PC-3 (cell line): ENCODE measurements at regions not wholly inside any gene's neighbourhood (a gene's known extent, or its start where the extent isn't known, plus 50 kb on each side); places are given as distances from the start of the nearest gene placed in this dataset.
"Not testable (repeated sequence)": the region's sequence is repeated elsewhere in the genome, so short reads cannot be mapped to it uniquely, and the experiment has no call there.

Experiments used
- ATAC-seq: fragments of 200-7000 bp; cut with Tn5 transposase; 2 replicates; pipeline ENCODE4 v1.9.1; 2020; ENCODE audit warnings: mild to moderate bottlenecking, moderate library complexity
- BruUV-seq: library from RNA; stranded (reverse); fragments of 400-500 nt; replicated peaks from 2 replicates; lab custom pipeline; 2021; lab: Mats Ljungman, UMichigan
- CTCF ChIA-PET: fragments of 300-600 bp; sonication (Branson Sonifier 250); formaldehyde crosslinking; loops from one replicate; lab custom pipeline; 2022; ENCODE audit warnings: antibody characterized with exemption; lab: Charles Lee
- POLR2A ChIA-PET: fragments of 300-600 bp; sonication (Branson Sonifier 250); formaldehyde crosslinking; loops from one replicate; lab custom pipeline; 2022; ENCODE audit warnings: antibody characterized with exemption; ENCODE audit not compliant: unreplicated experiment; lab: Charles Lee
- DNase-seq: peaks from one replicate; pipeline ENCODE4 v3.0.0-alpha.2; 2015
- H2AFZ ChIP-seq: fragments of 300-600 bp; sonication (generic); 2 replicates; pipeline ENCODE4 v1.6.0; 2016; ENCODE audit warnings: antibody characterized with exemption, low read length
- H3F3A ChIP-seq: fragments of 300-600 bp; sonication (generic); one replicate; pipeline ENCODE4 v1.6.0; 2017; ENCODE audit warnings: antibody characterized with exemption, low read length, control low read depth, mild to moderate bottlenecking; ENCODE audit not compliant: unreplicated experiment
- H3K27ac ChIP-seq: fragments of 300-600 bp; sonication (generic); 2 replicates; pipeline ENCODE4 v1.5.1; 2016; ENCODE audit warnings: mild to moderate bottlenecking, low read length
- H3K27me3 ChIP-seq: fragments of 300-600 bp; sonication (generic); 2 replicates; pipeline ENCODE4 v1.6.1; 2016; ENCODE audit warnings: low read length, mixed read lengths
- H3K36me3 ChIP-seq: fragments of 300-600 bp; sonication (generic); 2 replicates; pipeline ENCODE4 v1.6.1; 2016; ENCODE audit warnings: low read depth, mixed run types, low read length, mixed read lengths
- H3K4me1 ChIP-seq: fragments of 300-600 bp; sonication (generic); 2 replicates; pipeline ENCODE4 v1.5.1; 2016; ENCODE audit warnings: low read length; ENCODE audit not compliant: insufficient read depth
- H3K4me2 ChIP-seq: fragments of 300-600 bp; sonication (generic); 2 replicates; pipeline ENCODE4 v1.6.0; 2016; ENCODE audit warnings: low read length
- H3K4me3 ChIP-seq: fragments of 300-600 bp; sonication (generic); 2 replicates; pipeline ENCODE4 v1.5.1; 2016; ENCODE audit warnings: mild to moderate bottlenecking, low read length, mixed read lengths
- H3K79me2 ChIP-seq: fragments of 300-600 bp; sonication (generic); 2 replicates; pipeline ENCODE4 v1.6.1; 2017; ENCODE audit warnings: low read length, mixed read lengths
- H3K9ac ChIP-seq: fragments of 300-600 bp; sonication (generic); 2 replicates; pipeline ENCODE4 v1.6.0; 2016; ENCODE audit warnings: mild to moderate bottlenecking, low read length
- H3K9me2 ChIP-seq: fragments of 300-600 bp; sonication (generic); replicated peaks from 2 replicates; pipeline ENCODE4 v1.6.1; 2016; ENCODE audit warnings: mixed run types, low read length, mixed read lengths
- H3K9me3 ChIP-seq: fragments of 300-600 bp; sonication (generic); 2 replicates; pipeline ENCODE4 v1.6.1; 2016; ENCODE audit warnings: low read length, mixed read lengths
- H4K20me1 ChIP-seq: fragments of 300-600 bp; sonication (generic); 2 replicates; pipeline ENCODE4 v1.6.1; 2016; ENCODE audit warnings: low read length, mixed read lengths
- EZH2 ChIP-seq: fragments of 300-600 bp; sonication (generic); IDR thresholded peaks from one replicate; pipeline ENCODE4 v1.6.1; 2017; ENCODE audit warnings: antibody characterized with exemption, mild to moderate bottlenecking, low read length; ENCODE audit not compliant: unreplicated experiment
- EZH2phosphoT487 ChIP-seq: fragments of 300-600 bp; sonication (generic); IDR thresholded peaks from 2 replicates; pipeline ENCODE4 v1.6.1; 2018; ENCODE audit warnings: mild to moderate bottlenecking, antibody characterized with exemption, low read length, borderline replicate concordance
- intact Hi-C: fragments of 100-400 bp; cut with micrococcal nuclease; formaldehyde crosslinking; loops from 2 replicates; pipeline ENCODE4 v1.9.0; 2023
- TF ChIP-seq, protein P1 (sequence below): fragments of 300-600 bp; sonication (generic); conservative IDR thresholded peaks from 2 replicates; pipeline ENCODE4 v1.5.1; 2017; ENCODE audit warnings: antibody characterized with exemption, low read depth, mild to moderate bottlenecking, low read length

- Histone ChIP-seq H3K36me3 (no peaks in the 10 kb centered on the region), H3F3A (no peaks in the 10 kb centered on the region), H3K79me2 (no peaks in the 10 kb centered on the region), H3K27ac (no peak overlapping the region), H3K9me3 (no peaks in the 10 kb centered on the region), H3K9me2 (no peaks in the 10 kb centered on the region), H3K9ac (no peak overlapping the region), H3K4me3 (no peak overlapping the region), H4K20me1 (no peaks in the 10 kb centered on the region), H2AFZ (no peak overlapping the region), H3K27me3 (no peaks in the 10 kb centered on the region), H3K4me2 (no peak overlapping the region), H3K4me1 (no peaks in the 10 kb centered on the region)
- ATAC-seq (no peak), DNase-seq (no peak)
- POLR2A ChIA-PET: no interaction called here
- intact Hi-C loops: no loop called here
- BruUV-seq: no TSS peak
- CTCF ChIA-PET: no interaction called here
- TF ChIP-seq EZH2: no peak
- no peak for TF ChIP-seq EZH2phosphoT487
- TF ChIP-seq, protein P1, sequence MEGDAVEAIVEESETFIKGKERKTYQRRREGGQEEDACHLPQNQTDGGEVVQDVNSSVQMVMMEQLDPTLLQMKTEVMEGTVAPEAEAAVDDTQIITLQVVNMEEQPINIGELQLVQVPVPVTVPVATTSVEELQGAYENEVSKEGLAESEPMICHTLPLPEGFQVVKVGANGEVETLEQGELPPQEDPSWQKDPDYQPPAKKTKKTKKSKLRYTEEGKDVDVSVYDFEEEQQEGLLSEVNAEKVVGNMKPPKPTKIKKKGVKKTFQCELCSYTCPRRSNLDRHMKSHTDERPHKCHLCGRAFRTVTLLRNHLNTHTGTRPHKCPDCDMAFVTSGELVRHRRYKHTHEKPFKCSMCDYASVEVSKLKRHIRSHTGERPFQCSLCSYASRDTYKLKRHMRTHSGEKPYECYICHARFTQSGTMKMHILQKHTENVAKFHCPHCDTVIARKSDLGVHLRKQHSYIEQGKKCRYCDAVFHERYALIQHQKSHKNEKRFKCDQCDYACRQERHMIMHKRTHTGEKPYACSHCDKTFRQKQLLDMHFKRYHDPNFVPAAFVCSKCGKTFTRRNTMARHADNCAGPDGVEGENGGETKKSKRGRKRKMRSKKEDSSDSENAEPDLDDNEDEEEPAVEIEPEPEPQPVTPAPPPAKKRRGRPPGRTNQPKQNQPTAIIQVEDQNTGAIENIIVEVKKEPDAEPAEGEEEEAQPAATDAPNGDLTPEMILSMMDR: no peak
Observed at GRCh38 chr6:112525749-112526148, 178.6 kb downstream of the RFPL4B start.

DNA sequence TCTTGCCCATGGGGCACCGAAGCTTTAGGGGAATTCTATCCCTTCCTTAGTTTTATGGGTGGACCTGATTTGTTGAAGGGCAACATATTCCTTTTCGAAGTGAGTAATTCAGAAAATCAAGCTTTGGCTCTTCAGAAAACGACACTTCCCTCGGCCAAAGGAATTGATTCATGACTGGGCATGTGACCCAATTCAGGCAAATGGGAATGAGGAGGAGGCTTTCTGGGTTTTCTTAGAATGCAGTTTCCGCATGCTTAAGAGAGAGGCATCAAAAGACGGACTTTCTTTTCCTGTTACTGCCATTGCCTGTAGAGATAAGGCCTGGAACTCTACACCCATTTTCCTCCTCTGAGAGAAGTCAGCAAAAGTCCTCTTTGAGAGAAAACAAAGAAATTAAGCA is 179.5 kb downstream of the RFPL4B start:
- POLR2A ChIA-PET: no interaction called here

GRCh38 chr6:112528306-112528705 is 181.2 kb downstream of the RFPL4B start:
- H4K20me1 ChIP-seq, CTCF ChIA-PET, BruUV-seq, H3F3A ChIP-seq, H3K4me1 ChIP-seq, H3K27ac ChIP-seq, DNase-seq, intact Hi-C loops, H3K4me3 ChIP-seq, H3K27me3 ChIP-seq, ATAC-seq, H3K9me3 ChIP-seq, H3K36me3 ChIP-seq, POLR2A ChIA-PET, H3K9me2 ChIP-seq, H3K79me2 ChIP-seq, H2AFZ ChIP-seq, H3K9ac ChIP-seq, H3K4me2 ChIP-seq: not testable (repeated sequence)

More for the DNA sequence above, 179.5 kb downstream of the RFPL4B start:
- Histone ChIP-seq H3K36me3 (no peaks in the 10 kb centered on the region), H3K4me3 (no peak overlapping the region), H3K27ac (no peak overlapping the region), H3K9ac (no peak overlapping the region), H4K20me1 (no peaks in the 10 kb centered on the region), H3K4me1 (no peaks in the 10 kb centered on the region), H3K27me3 (no peaks in the 10 kb centered on the region), H3K9me3 (no peaks in the 10 kb centered on the region), H3K4me2 (no peak overlapping the region), H3K9me2 (no peaks in the 10 kb centered on the region), H3F3A (no peaks in the 10 kb centered on the region), H3K79me2 (no peaks in the 10 kb centered on the region), H2AFZ (no peak overlapping the region)
- intact Hi-C loops: no loop called here
- no TSS peak for BruUV-seq
- DNase-seq (no peak), ATAC-seq (no peak)
- TF ChIP-seq EZH2phosphoT487 (no peak), EZH2 (no peak)
- TF ChIP-seq, protein P1: no peak
- CTCF ChIA-PET: no interaction called here
